C4-2B (cell line): ENCODE measurements at regions not wholly inside any gene's neighbourhood (a gene's known extent, or its start where the extent isn't known, plus 50 kb on each side); places are given as distances from the start of the nearest gene placed in this dataset.

Experiments used
- ZFX ChIP-seq: fragments of 450-650 bp; IDR thresholded peaks from 2 replicates; pipeline ENCODE4 v1.6.1; 2017
- TF ChIP-seq, protein P1 (sequence below): fragments of 450-650 bp; conservative IDR thresholded peaks from 2 replicates; pipeline ENCODE4 v1.5.1; 2017; ENCODE audit warnings: mild to moderate bottlenecking

DNA sequence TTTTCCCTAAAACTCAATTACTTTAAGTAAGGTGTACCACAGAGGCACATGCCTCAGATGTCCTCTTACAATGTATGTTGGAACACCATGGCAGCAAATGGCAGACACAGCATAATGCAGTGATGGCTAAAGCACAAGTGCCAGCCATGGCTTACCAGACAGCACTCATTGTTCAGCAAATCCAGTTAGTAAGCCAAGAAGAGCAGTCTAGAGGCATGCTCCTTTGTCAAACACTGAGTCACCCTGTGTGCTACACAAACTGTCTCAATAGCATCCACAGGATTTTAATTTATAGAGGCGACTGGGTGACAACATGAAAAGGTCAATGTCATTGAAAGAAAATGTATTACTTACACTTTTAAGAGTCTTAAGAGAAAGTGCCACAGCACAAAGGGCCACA, 140.6 kb downstream of the KCNA4 start:
- TF ChIP-seq, protein P1, sequence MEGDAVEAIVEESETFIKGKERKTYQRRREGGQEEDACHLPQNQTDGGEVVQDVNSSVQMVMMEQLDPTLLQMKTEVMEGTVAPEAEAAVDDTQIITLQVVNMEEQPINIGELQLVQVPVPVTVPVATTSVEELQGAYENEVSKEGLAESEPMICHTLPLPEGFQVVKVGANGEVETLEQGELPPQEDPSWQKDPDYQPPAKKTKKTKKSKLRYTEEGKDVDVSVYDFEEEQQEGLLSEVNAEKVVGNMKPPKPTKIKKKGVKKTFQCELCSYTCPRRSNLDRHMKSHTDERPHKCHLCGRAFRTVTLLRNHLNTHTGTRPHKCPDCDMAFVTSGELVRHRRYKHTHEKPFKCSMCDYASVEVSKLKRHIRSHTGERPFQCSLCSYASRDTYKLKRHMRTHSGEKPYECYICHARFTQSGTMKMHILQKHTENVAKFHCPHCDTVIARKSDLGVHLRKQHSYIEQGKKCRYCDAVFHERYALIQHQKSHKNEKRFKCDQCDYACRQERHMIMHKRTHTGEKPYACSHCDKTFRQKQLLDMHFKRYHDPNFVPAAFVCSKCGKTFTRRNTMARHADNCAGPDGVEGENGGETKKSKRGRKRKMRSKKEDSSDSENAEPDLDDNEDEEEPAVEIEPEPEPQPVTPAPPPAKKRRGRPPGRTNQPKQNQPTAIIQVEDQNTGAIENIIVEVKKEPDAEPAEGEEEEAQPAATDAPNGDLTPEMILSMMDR = no peak
- TF ChIP-seq ZFX = no peak
